MM.1S (cell line): ENCODE measurements at regions not wholly inside any gene's neighbourhood (a gene's known extent, or its start where the extent isn't known, plus 50 kb on each side); places are given as distances from the start of the nearest gene placed in this dataset.
"Not testable (repeated sequence)": the region's sequence is repeated elsewhere in the genome, so short reads cannot be mapped to it uniquely, and the experiment has no call there.

Experiments used
- DNase-seq: peaks from one replicate; pipeline ENCODE4 v3.0.0-alpha.2; 2015
- H2AFZ ChIP-seq: fragments of 300-600 bp; sonication (generic); 2 replicates; pipeline ENCODE4 v1.6.0; 2016; ENCODE audit warnings: antibody characterized with exemption, low read length
- H3F3A ChIP-seq: fragments of 300-600 bp; sonication (generic); 2 replicates; pipeline ENCODE4 v1.6.1; 2016; ENCODE audit warnings: mild to moderate bottlenecking, antibody characterized with exemption, low read length, moderate library complexity, mixed read lengths; ENCODE audit not compliant: insufficient read depth
- H3K27ac ChIP-seq: fragments of 300-600 bp; sonication (generic); 2 replicates; pipeline ENCODE4 v1.5.1; 2016; ENCODE audit warnings: mild to moderate bottlenecking, low read length
- H3K27me3 ChIP-seq: fragments of 300-600 bp; sonication (generic); replicated peaks from 2 replicates; pipeline ENCODE4 v1.6.0; 2016; ENCODE audit warnings: low read length; ENCODE audit not compliant: insufficient read depth
- H3K36me3 ChIP-seq: fragments of 300-600 bp; sonication (generic); replicated peaks from 2 replicates; pipeline ENCODE4 v1.6.1; 2016; ENCODE audit warnings: mild to moderate bottlenecking, low read length, mixed read lengths; ENCODE audit not compliant: insufficient read depth
- H3K4me1 ChIP-seq: fragments of 300-600 bp; sonication (generic); 2 replicates; pipeline ENCODE4 v1.6.1; 2016; ENCODE audit warnings: low read length, mixed read lengths
- H3K4me2 ChIP-seq: fragments of 300-600 bp; sonication (generic); 2 replicates; pipeline ENCODE4 v1.6.0; 2016; ENCODE audit warnings: low read depth, low read length
- H3K4me3 ChIP-seq: fragments of 300-600 bp; sonication (generic); 2 replicates; pipeline ENCODE4 v1.5.1; 2016; ENCODE audit warnings: low read length, mixed read lengths
- H3K79me2 ChIP-seq: fragments of 300-600 bp; sonication (generic); 2 replicates; pipeline ENCODE4 v1.6.1; 2016; ENCODE audit warnings: mixed run types, low read length, mixed read lengths
- H3K9ac ChIP-seq: fragments of 300-600 bp; sonication (generic); 2 replicates; pipeline ENCODE4 v1.6.1; 2016; ENCODE audit warnings: low read length, mixed read lengths
- H3K9me2 ChIP-seq: fragments of 300-600 bp; sonication (generic); replicated peaks from 2 replicates; pipeline ENCODE4 v1.6.1; 2016; ENCODE audit warnings: mild to moderate bottlenecking, low read length, mixed read lengths; ENCODE audit not compliant: insufficient read depth
- H3K9me3 ChIP-seq: fragments of 300-600 bp; sonication (generic); replicated peaks from 2 replicates; pipeline ENCODE4 v1.6.1; 2016; ENCODE audit warnings: mild to moderate bottlenecking, low read length, mixed read lengths; ENCODE audit not compliant: insufficient read depth
- H4K20me1 ChIP-seq: fragments of 300-600 bp; sonication (generic); 2 replicates; pipeline ENCODE4 v1.6.1; 2016; ENCODE audit warnings: mild to moderate bottlenecking, low read length, moderate library complexity, mixed read lengths; ENCODE audit not compliant: insufficient read depth
- EZH2 ChIP-seq: fragments of 300-600 bp; sonication (generic); optimal IDR thresholded peaks from 2 replicates; pipeline ENCODE3; 2017; ENCODE audit warnings: low read depth, mild to moderate bottlenecking, antibody characterized with exemption, low read length, mixed read lengths
- EZH2phosphoT487 ChIP-seq: fragments of 300-600 bp; sonication (generic); IDR thresholded peaks from 2 replicates; pipeline ENCODE4 v1.6.1; 2018; ENCODE audit warnings: antibody characterized with exemption, low read length
- TF ChIP-seq, protein P1 (sequence below): fragments of 300-600 bp; sonication (generic); IDR thresholded peaks from 2 replicates; pipeline ENCODE4 v1.5.1; 2016; ENCODE audit warnings: antibody characterized with exemption, low read length, mixed read lengths

GRCh38 chr20:29755854-29756498 lies 1501.5 kb upstream of the DEFB115 start:
- Histone ChIP-seq H2AFZ (peak overlapping the region; percentile 23; the same call in 1 of the 2 replicates), H3K4me2 (peak overlapping the region; percentile 22; the same call in 1 of the 2 replicates)
- H3K9me3 ChIP-seq, H3F3A ChIP-seq, H3K9me2 ChIP-seq, DNase-seq, H3K36me3 ChIP-seq, H3K9ac ChIP-seq, H3K4me3 ChIP-seq, H3K27ac ChIP-seq, H4K20me1 ChIP-seq, H3K4me1 ChIP-seq, H3K79me2 ChIP-seq, H3K27me3 ChIP-seq: not testable (repeated sequence)

GRCh38 chr20:29756664-29757063 lies 1500.8 kb upstream of the DEFB115 start:
- no peaks in the 10 kb centered on the region for H3K36me3 ChIP-seq
- no peak overlapping the region for H3K4me2 ChIP-seq
- H3K9ac ChIP-seq: no peak overlapping the region
- no peak overlapping the region for H3K27ac ChIP-seq
- no peak overlapping the region for H2AFZ ChIP-seq
- no peaks in the 10 kb centered on the region for H3K4me1 ChIP-seq
- H3K9me2 ChIP-seq: no peaks in the 10 kb centered on the region
- no peaks in the 10 kb centered on the region for H3K27me3 ChIP-seq
- H3K9me3 ChIP-seq: no peaks in the 10 kb centered on the region
- H4K20me1 ChIP-seq: no peaks in the 10 kb centered on the region
- DNase-seq: no peak
- TF ChIP-seq EZH2 (no peak), EZH2phosphoT487 (no peak)
- TF ChIP-seq, protein P1, sequence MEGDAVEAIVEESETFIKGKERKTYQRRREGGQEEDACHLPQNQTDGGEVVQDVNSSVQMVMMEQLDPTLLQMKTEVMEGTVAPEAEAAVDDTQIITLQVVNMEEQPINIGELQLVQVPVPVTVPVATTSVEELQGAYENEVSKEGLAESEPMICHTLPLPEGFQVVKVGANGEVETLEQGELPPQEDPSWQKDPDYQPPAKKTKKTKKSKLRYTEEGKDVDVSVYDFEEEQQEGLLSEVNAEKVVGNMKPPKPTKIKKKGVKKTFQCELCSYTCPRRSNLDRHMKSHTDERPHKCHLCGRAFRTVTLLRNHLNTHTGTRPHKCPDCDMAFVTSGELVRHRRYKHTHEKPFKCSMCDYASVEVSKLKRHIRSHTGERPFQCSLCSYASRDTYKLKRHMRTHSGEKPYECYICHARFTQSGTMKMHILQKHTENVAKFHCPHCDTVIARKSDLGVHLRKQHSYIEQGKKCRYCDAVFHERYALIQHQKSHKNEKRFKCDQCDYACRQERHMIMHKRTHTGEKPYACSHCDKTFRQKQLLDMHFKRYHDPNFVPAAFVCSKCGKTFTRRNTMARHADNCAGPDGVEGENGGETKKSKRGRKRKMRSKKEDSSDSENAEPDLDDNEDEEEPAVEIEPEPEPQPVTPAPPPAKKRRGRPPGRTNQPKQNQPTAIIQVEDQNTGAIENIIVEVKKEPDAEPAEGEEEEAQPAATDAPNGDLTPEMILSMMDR: no peak
- H3K79me2 ChIP-seq: no peaks in the 10 kb centered on the region
- H3F3A ChIP-seq: no peaks in the 10 kb centered on the region
- no peak overlapping the region for H3K4me3 ChIP-seq

- H3K4me1 ChIP-seq, H2AFZ ChIP-seq, H4K20me1 ChIP-seq, H3K79me2 ChIP-seq, H3F3A ChIP-seq, H3K27ac ChIP-seq, H3K36me3 ChIP-seq, H3K27me3 ChIP-seq, H3K4me2 ChIP-seq, H3K4me3 ChIP-seq, H3K9me2 ChIP-seq, H3K9ac ChIP-seq, DNase-seq, H3K9me3 ChIP-seq: not testable (repeated sequence)
Observed at GRCh38 chr20:29761621-29762385, 1495.7 kb upstream of the DEFB115 start.

GRCh38 chr20:29762620-29763019 lies 1494.8 kb upstream of the DEFB115 start:
- H4K20me1 ChIP-seq: no peaks in the 10 kb centered on the region
- no peak for DNase-seq
- no peaks in the 10 kb centered on the region for H3K9me3 ChIP-seq
- H3K27ac ChIP-seq: no peak overlapping the region
- H3K4me2 ChIP-seq: no peak overlapping the region
- H3K4me3 ChIP-seq: no peak overlapping the region
- H3K79me2 ChIP-seq: no peaks in the 10 kb centered on the region
- TF ChIP-seq EZH2 (no peak), EZH2phosphoT487 (no peak)
- TF ChIP-seq, protein P1: no peak
- no peaks in the 10 kb centered on the region for H3F3A ChIP-seq
- no peaks in the 10 kb centered on the region for H3K36me3 ChIP-seq
- H3K27me3 ChIP-seq: no peaks in the 10 kb centered on the region
- no peaks in the 10 kb centered on the region for H3K4me1 ChIP-seq
- H2AFZ ChIP-seq: no peak overlapping the region
- H3K9me2 ChIP-seq: no peaks in the 10 kb centered on the region
- no peak overlapping the region for H3K9ac ChIP-seq
